OCI-LY1 (cell line): ENCODE measurements at regions not wholly inside any gene's neighbourhood (a gene's known extent, or its start where the extent isn't known, plus 50 kb on each side); places are given as distances from the start of the nearest gene placed in this dataset.
"Not testable (repeated sequence)": the region's sequence is repeated elsewhere in the genome, so short reads cannot be mapped to it uniquely, and the experiment has no call there.

Source experiments
- CTCF ChIP-seq: fragments of 200-600 bp; sonication (generic), shearing (Covaris generic); IDR thresholded peaks from 2 replicates; pipeline ENCODE4 v1.5.1; 2017; ENCODE audit warnings: mild to moderate bottlenecking, antibody characterized with exemption, low read length, moderate library complexity, mixed read lengths
- EZH2 ChIP-seq: fragments of 200-600 bp; sonication (generic), shearing (Covaris generic); IDR thresholded peaks from 2 replicates; pipeline ENCODE4 v1.8.0; 2017; ENCODE audit warnings: borderline replicate concordance, mixed run types, mild to moderate bottlenecking, antibody characterized with exemption, low read length, moderate library complexity, mixed read lengths

GRCh38 chr5:108442063-108442651 lies 60.3 kb upstream of the FBXL17 start:
- TF ChIP-seq CTCF, EZH2: not testable (repeated sequence)
